Prostate gland (tissue), 2 donors: ENCODE measurements at regions not wholly inside any gene's neighbourhood (a gene's known extent, or its start where the extent isn't known, plus 50 kb on each side); places are given as distances from the start of the nearest gene placed in this dataset.

Experiments used
- DNase-seq: peaks from one replicate; pipeline ENCODE4 v3.0.0-alpha.2; 2019; ENCODE audit warnings: low spot score
- H3K27ac ChIP-seq, 2 donors: fragments of 200-600 bp; sonication (generic); 2 replicates each; pipeline ENCODE4 v1.5.1; 2017 to 2019
- H3K27me3 ChIP-seq: fragments of 200-600 bp; sonication (generic); replicated peaks from 2 replicates; pipeline ENCODE4 v1.5.1; 2019; ENCODE audit not compliant: insufficient read depth
- H3K36me3 ChIP-seq, 2 donors: fragments of 200-600 bp; sonication (generic); 1 replicate in 1 of 2; 2 replicates in 1 of 2; pipeline versions ENCODE4 v1.5.1 to v1.8.1; 2017 to 2019
- H3K4me1 ChIP-seq: fragments of 200-600 bp; sonication (generic); replicated peaks from 2 replicates; pipeline ENCODE4 v1.5.1; 2019
- H3K4me3 ChIP-seq, 2 donors: fragments of 200-600 bp; sonication (generic); 2 replicates each; pipeline ENCODE4 v1.5.1; 2017 to 2019
- H3K9me3 ChIP-seq: fragments of 200-600 bp; sonication (generic); 2 replicates; pipeline ENCODE4 v1.5.1; 2017
- CTCF ChIP-seq, 4 experiments: fragments of 200-600 bp in 2 of 4; fragments of 450-650 bp in 2 of 4; sonication (generic) in 2 of 4; IDR thresholded peaks; 1 replicate in 3 of 4; 2 replicates in 1 of 4; pipeline ENCODE4 v1.5.1; 2016 to 2019; ENCODE audit warnings: antibody characterized with exemption in 4 of 4, mild to moderate bottlenecking in 2 of 4, moderate library complexity in 2 of 4
- POLR2A ChIP-seq: fragments of 450-650 bp; IDR thresholded peaks from one replicate; pipeline ENCODE4 v1.6.1; 2016; ENCODE audit warnings: antibody characterized with exemption, mild to moderate bottlenecking
- POLR2AphosphoS5 ChIP-seq: sonication (generic); formaldehyde crosslinking; IDR thresholded peaks from one replicate; pipeline ENCODE4 v1.6.1; 2017; ENCODE audit warnings: antibody characterized with exemption
- WGBS: methylation state at CpG from one replicate; pipeline ENCODE4 v1.1.5; 2018; 5-methylcytosine and 5-hydroxymethylcytosine counted together
- intact Hi-C: fragments of 100-400 bp; cut with DNase I; formaldehyde crosslinking; loops from one replicate; pipeline ENCODE4 v1.14.2; 2022

DNA sequence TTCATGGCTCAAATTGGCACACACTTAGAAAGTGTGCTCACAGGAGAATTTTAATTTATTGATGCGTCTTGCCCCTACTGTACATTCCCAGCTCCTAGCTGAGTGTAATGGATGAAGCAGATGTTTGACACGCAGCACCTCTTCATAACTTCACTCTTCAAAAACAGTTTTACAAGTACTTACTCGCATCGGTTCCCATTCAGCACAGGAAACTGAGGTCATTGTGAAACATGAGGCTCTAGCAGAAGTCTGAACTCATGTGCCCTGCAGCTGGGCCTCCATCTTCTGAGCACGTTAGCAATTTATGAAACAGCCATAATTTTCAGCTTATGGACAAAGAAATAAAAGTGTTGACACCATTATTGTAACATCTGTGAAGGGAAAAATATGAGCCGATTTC lies 558.9 kb upstream of the MGMT start:
- H3K9me3 ChIP-seq = no peaks in the 10 kb centered on the region
- H3K36me3 ChIP-seq = no peaks in the 10 kb centered on the region
- H3K4me1 ChIP-seq = no peaks in the 10 kb centered on the region
- no peak overlapping the region for H3K4me3 ChIP-seq
- WGBS = 31% methylated on average over 6 of the region's 6 CpGs
- TF ChIP-seq POLR2AphosphoS5 (no peak), CTCF (IDR thresholded peaks at IDR 0.05) (no peak), POLR2A (no peak)
- no peaks in the 10 kb centered on the region for H3K27me3 ChIP-seq
- no peak overlapping the region for H3K27ac ChIP-seq
- intact Hi-C loops = no loop called here
- no peak for DNase-seq

DNA sequence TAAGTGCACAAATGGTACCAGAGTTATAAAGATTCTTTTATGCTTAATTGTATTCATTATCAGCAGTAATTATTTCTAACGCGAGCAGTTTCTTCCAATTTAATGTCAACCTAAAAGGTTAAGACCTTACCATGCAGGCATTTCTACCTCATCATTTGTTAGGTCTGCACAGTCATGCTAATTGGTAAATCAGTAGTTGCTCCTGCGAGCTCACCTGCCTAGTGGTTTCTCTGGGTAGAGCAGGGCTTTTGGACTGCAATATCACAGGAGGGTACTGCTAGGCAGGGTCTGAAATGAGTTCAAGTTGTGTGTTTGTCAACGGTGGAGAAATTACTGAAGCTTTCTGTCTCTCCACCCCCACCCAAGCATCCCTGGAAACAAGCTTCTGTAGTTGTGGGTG lies 558.5 kb upstream of the MGMT start:
- H3K4me3 ChIP-seq = no peak overlapping the region
- no peaks in the 10 kb centered on the region for H3K9me3 ChIP-seq
- TF ChIP-seq POLR2AphosphoS5 (no peak), POLR2A (no peak), CTCF (IDR thresholded peaks at IDR 0.05) (no peak)
- 63% methylated on average over 4 of the region's 4 CpGs for whole genome bisulfite sequencing
- H3K27ac ChIP-seq = no peak overlapping the region
- no peak for DNase-seq
- no peaks in the 10 kb centered on the region for H3K36me3 ChIP-seq
- H3K27me3 ChIP-seq = no peaks in the 10 kb centered on the region
- no peaks in the 10 kb centered on the region for H3K4me1 ChIP-seq
- intact Hi-C loops = no loop called here

DNA sequence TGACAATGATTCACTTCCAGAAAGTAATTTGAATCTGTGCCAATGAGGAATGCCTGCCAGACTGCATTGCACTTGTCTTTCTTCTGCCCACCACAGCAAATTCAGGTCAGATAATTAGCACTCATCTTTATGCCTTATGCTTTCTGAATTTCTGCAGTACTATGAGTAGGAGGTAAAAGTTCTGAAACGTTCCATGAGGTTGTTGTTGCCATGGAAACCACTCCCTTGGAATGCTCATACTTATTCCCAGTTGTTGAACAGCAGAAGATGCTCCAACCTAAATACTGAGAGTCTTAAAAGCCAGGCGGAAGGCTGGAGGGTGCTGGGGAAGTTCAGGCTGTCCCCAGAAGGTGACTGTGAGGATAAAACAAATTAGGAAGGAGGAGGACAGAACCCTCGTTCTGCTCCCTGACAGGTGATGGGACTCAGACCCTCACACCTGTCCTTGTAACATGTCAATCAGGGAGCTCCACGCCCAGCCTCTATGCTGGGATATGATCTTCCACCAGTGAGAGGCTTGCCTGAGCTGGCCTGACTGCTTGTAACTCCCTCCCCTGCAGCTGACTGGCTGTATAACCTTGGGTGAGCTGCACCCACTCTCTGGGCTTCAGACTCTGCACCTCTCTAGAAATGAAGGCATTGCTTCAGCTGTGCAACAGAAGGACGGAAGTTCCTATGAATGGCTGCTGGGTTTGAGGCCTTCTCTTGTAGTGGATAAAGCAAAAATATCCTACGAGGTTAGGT lies 554.3 kb upstream of the MGMT start:
- no peak for DNase-seq
- no peak overlapping the region for H3K4me3 ChIP-seq
- intact Hi-C loops = no loop called here
- no peak overlapping the region for H3K27ac ChIP-seq
- no peaks in the 10 kb centered on the region for H3K4me1 ChIP-seq
- H3K36me3 ChIP-seq = no peaks in the 10 kb centered on the region
- WGBS = 71% methylated on average over 6 of the region's 6 CpGs
- TF ChIP-seq POLR2AphosphoS5 (no peak), CTCF (IDR thresholded peaks at IDR 0.05) (no peak), POLR2A (no peak)
- no peaks in the 10 kb centered on the region for H3K9me3 ChIP-seq
- H3K27me3 ChIP-seq = no peaks in the 10 kb centered on the region

GRCh38 chr10:128914681-128915080 lies 552.4 kb upstream of the MGMT start:
- intact Hi-C loops = no loop called here
- no peak overlapping the region for H3K4me3 ChIP-seq
- DNase-seq = peak; percentile 80
- peak overlapping the region in 1 of 2 donors; percentile 57 for H3K27ac ChIP-seq
- H3K9me3 ChIP-seq = no peaks in the 10 kb centered on the region
- WGBS = 55% methylated on average over 9 of the region's 9 CpGs
- H3K36me3 ChIP-seq = no peaks in the 10 kb centered on the region
- H3K27me3 ChIP-seq = no peaks in the 10 kb centered on the region
- H3K4me1 ChIP-seq = no peaks in the 10 kb centered on the region
- no peak for TF ChIP-seq POLR2A
- TF ChIP-seq POLR2AphosphoS5 = peak; percentile 83
- TF ChIP-seq CTCF (IDR thresholded peaks at IDR 0.05) = no peak

DNA sequence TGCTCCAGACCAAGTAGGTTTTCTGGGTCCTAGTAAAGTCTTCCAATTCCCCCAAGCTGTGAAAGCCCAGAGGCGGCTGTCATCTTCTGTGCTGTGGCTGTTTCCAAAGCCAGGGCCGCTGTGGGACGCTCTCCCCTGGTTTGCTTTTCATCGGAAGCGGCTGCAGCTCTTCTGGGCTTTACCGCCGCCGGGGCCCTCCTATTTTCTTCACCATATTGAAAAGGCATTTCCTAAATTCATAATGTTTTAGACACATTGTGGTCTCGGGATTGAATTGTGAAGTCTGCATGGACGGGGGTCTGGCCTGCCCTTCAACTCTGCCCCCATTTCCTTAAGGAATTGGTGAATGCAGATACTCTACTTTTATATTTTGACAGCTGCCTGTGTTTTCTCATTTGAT lies 551.4 kb upstream of the MGMT start:
- intact Hi-C loops = no loop called here
- Histone ChIP-seq H3K27me3 (no peaks in the 10 kb centered on the region), H3K36me3 (no peaks in the 10 kb centered on the region), H3K4me1 (no peaks in the 10 kb centered on the region), H3K4me3 (no peak overlapping the region), H3K27ac (peak overlapping the region in 1 of 2 donors; percentile 57), H3K9me3 (no peaks in the 10 kb centered on the region)
- WGBS = 96% methylated on average over 10 of the region's 10 CpGs
- DNase-seq = no peak
- no peak for TF ChIP-seq POLR2AphosphoS5
- TF ChIP-seq CTCF (IDR thresholded peaks at IDR 0.05) = no peak
- no peak for TF ChIP-seq POLR2A
